GM19193 (cell line): ENCODE measurements at regions not wholly inside any gene's neighbourhood (a gene's known extent, or its start where the extent isn't known, plus 50 kb on each side); places are given as distances from the start of the nearest gene placed in this dataset.

Experiments
- POLR2A ChIP-seq: IDR thresholded peaks from 4 replicates; pipeline ENCODE4 v1.6.1; 2011; ENCODE audit not compliant: insufficient read depth, insufficient read length; ENCODE audit errors: extremely low read depth

GRCh38 chr16:80046848-80047247 is 446.3 kb upstream of the MAF start:
- TF ChIP-seq POLR2A, result no peak

GRCh38 chr16:80046261-80046660 is 445.7 kb upstream of the MAF start:
- no peak for TF ChIP-seq POLR2A

GRCh38 chr16:80045861-80046260 is 445.3 kb upstream of the MAF start:
- no peak for TF ChIP-seq POLR2A

GRCh38 chr16:80041410-80041809 is 440.9 kb upstream of the MAF start:
- TF ChIP-seq POLR2A, result no peak

GRCh38 chr16:80040814-80041213 is 440.3 kb upstream of the MAF start:
- no peak for TF ChIP-seq POLR2A

GRCh38 chr16:80040413-80040812 is 439.9 kb upstream of the MAF start:
- no peak for TF ChIP-seq POLR2A

GRCh38 chr16:80039777-80040176 is 439.2 kb upstream of the MAF start:
- no peak for TF ChIP-seq POLR2A

GRCh38 chr16:80038566-80038965 is 438.0 kb upstream of the MAF start:
- no peak for TF ChIP-seq POLR2A

- TF ChIP-seq POLR2A, result no peak
Observed at GRCh38 chr16:80034948-80035663, 434.6 kb upstream of the MAF start.

- no peak for TF ChIP-seq POLR2A
Observed at GRCh38 chr16:80034469-80034826, 433.9 kb upstream of the MAF start.

- TF ChIP-seq POLR2A, result no peak
Observed at GRCh38 chr16:80033783-80034468, 433.4 kb upstream of the MAF start.

- no peak for TF ChIP-seq POLR2A
Observed at GRCh38 chr16:80029761-80030481, 429.4 kb upstream of the MAF start.

- no peak for TF ChIP-seq POLR2A
Observed at GRCh38 chr16:80029381-80029630, 428.8 kb upstream of the MAF start.

GRCh38 chr16:80028581-80029380 is 428.2 kb upstream of the MAF start:
- no peak for TF ChIP-seq POLR2A
